ENCODE measurements at regions not wholly inside any gene's neighbourhood (a gene's known extent, or its start where the extent isn't known, plus 50 kb on each side); places are given as distances from the start of the nearest gene placed in this dataset.

GRCh38 chr17:34484193-34484733 lies 95.1 kb upstream of the TMEM132E start:
- no peak for TF ChIP-seq CTCF (IDR thresholded peaks at IDR 0.05; ENCODE audit: borderline replicate concordance)
- H3K4me1 ChIP-seq = no peaks in the 10 kb centered on the region
- peaks cover 99% of the 10 kb centered on the region for H3K27me3 ChIP-seq (ENCODE audit: low read depth)
- no peaks in the 10 kb centered on the region for H3K36me3 ChIP-seq
- H3K9me3 ChIP-seq (replicated peaks) = no peaks in the 10 kb centered on the region
- no peak for DNase-seq
- H3K27ac ChIP-seq (replicated peaks) = no peak overlapping the region
- no peak overlapping the region for H3K4me3 ChIP-seq
- intact Hi-C loops (cut with micrococcal nuclease) = no loop called here

- intact Hi-C loops (cut with micrococcal nuclease) = no loop called here
- Histone ChIP-seq H3K9me3 (replicated peaks) (no peaks in the 10 kb centered on the region), H3K27me3 (ENCODE audit: low read depth) (peaks cover 91% of the 10 kb centered on the region), H3K36me3 (no peaks in the 10 kb centered on the region), H3K4me1 (no peaks in the 10 kb centered on the region), H3K27ac (replicated peaks) (no peak overlapping the region), H3K4me3 (no peak overlapping the region)
- TF ChIP-seq CTCF (IDR thresholded peaks at IDR 0.05; ENCODE audit: borderline replicate concordance) = no peak
- no peak for DNase-seq
Measured at GRCh38 chr17:34482730-34483129, 96.7 kb upstream of the TMEM132E start.

GRCh38 chr17:34481779-34482178 lies 97.6 kb upstream of the TMEM132E start:
- intact Hi-C loops (cut with micrococcal nuclease) = no loop called here

GRCh38 chr17:34479371-34479770 lies 100.0 kb upstream of the TMEM132E start:
- intact Hi-C loops (cut with micrococcal nuclease) = no loop called here
- Histone ChIP-seq H3K27me3 (ENCODE audit: low read depth) (peaks cover 83% of the 10 kb centered on the region), H3K4me1 (no peaks in the 10 kb centered on the region), H3K27ac (replicated peaks) (no peak overlapping the region), H3K4me3 (no peak overlapping the region), H3K36me3 (no peaks in the 10 kb centered on the region), H3K9me3 (replicated peaks) (no peaks in the 10 kb centered on the region)
- no peak for DNase-seq
- TF ChIP-seq CTCF (IDR thresholded peaks at IDR 0.05; ENCODE audit: borderline replicate concordance) = no peak

More at GRCh38 chr17:34481779-34482178, 97.6 kb upstream of the TMEM132E start:
- Histone ChIP-seq H3K27me3 (ENCODE audit: low read depth) (peaks cover 91% of the 10 kb centered on the region), H3K4me1 (no peaks in the 10 kb centered on the region), H3K9me3 (replicated peaks) (no peaks in the 10 kb centered on the region), H3K27ac (replicated peaks) (no peak overlapping the region), H3K4me3 (no peak overlapping the region), H3K36me3 (no peaks in the 10 kb centered on the region)
- TF ChIP-seq CTCF (IDR thresholded peaks at IDR 0.05; ENCODE audit: borderline replicate concordance) = no peak
- no peak for DNase-seq

GRCh38 chr17:34478244-34478643 lies 101.1 kb upstream of the TMEM132E start:
- intact Hi-C loops (cut with micrococcal nuclease) = no loop called here

More at GRCh38 chr17:34478244-34478643, 101.1 kb upstream of the TMEM132E start:
- Histone ChIP-seq H3K9me3 (replicated peaks) (no peaks in the 10 kb centered on the region), H3K27ac (replicated peaks) (no peak overlapping the region), H3K36me3 (no peaks in the 10 kb centered on the region), H3K4me1 (no peaks in the 10 kb centered on the region), H3K4me3 (no peak overlapping the region), H3K27me3 (ENCODE audit: low read depth) (peaks cover 82% of the 10 kb centered on the region)
- no peak for TF ChIP-seq CTCF (IDR thresholded peaks at IDR 0.05; ENCODE audit: borderline replicate concordance)
- DNase-seq = no peak
